ENCODE measurements at regions not wholly inside any gene's neighbourhood (a gene's known extent, or its start where the extent isn't known, plus 50 kb on each side); places are given as distances from the start of the nearest gene placed in this dataset.

GRCh38 chr6:113423956-113424355 lies 433.2 kb upstream of the MARCKS start:
- TF ChIP-seq CTCF (IDR thresholded peaks at IDR 0.05; ENCODE audit: low read length) (no peak), EZH2 (IDR thresholded peaks at IDR 0.05; ENCODE audit: borderline replicate concordance, low read length) (no peak)
